ENCODE measurements at regions not wholly inside any gene's neighbourhood (a gene's known extent, or its start where the extent isn't known, plus 50 kb on each side); places are given as distances from the start of the nearest gene placed in this dataset.

DNA sequence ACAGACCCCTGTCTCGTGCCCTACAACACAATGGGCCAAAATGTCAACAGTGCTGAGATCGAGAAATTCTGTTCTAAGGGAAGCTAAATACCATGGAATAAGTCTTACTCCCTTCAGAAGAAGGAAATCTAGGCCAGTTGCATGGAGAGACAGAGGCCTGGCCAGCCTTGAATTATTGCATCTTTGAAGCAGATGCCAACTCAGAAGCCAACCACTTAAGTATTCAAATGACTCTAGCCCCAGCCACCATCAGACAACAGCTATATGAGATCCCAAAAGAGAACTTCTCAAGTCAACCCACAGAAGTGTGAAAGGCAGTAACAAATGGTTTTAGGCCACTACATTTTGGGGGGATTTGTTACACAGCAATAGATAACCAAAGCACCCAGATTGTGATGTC, 180.1 kb downstream of the ACTL7B start:
- TF ChIP-seq CTCF (IDR thresholded peaks at IDR 0.05) (no peak), POLR2A (IDR thresholded peaks at IDR 0.05) (no peak)

Measured in adrenal gland (tissue), 5 donors.